LoVo (cell line): ENCODE measurements at regions not wholly inside any gene's neighbourhood (a gene's known extent, or its start where the extent isn't known, plus 50 kb on each side); places are given as distances from the start of the nearest gene placed in this dataset.
A peak's percentile ranks its signal among the peaks of the same experiment; 100 is the strongest.
"Not testable (repeated sequence)": the region's sequence is repeated elsewhere in the genome, so short reads cannot be mapped to it uniquely, and the experiment has no call there.

ENCODE experiments used
- DNase-seq: peaks from one replicate; pipeline ENCODE4 v3.0.0-alpha.2; 2016; ENCODE audit warnings: low spot score

DNA sequence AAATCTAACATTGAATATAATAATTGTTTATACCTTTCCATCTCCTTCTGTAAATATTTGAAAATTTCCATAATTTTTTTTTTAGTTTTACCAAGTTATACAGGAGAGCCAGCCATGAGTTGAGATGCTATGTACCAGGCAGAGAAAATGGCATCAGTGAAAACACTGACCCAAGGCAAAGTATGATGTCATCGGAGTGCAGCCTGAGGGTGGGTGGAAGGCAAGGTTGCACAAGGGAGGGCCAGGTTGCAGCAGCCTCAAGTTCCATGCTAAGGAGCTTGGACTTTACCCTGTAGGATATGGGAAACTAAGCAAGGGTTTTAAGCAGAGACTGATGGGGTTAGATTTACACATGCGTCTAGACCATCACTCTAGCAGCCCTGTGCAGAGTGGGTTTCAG is 441.1 kb downstream of the BCAT1 start:
- no peak for DNase-seq

DNA sequence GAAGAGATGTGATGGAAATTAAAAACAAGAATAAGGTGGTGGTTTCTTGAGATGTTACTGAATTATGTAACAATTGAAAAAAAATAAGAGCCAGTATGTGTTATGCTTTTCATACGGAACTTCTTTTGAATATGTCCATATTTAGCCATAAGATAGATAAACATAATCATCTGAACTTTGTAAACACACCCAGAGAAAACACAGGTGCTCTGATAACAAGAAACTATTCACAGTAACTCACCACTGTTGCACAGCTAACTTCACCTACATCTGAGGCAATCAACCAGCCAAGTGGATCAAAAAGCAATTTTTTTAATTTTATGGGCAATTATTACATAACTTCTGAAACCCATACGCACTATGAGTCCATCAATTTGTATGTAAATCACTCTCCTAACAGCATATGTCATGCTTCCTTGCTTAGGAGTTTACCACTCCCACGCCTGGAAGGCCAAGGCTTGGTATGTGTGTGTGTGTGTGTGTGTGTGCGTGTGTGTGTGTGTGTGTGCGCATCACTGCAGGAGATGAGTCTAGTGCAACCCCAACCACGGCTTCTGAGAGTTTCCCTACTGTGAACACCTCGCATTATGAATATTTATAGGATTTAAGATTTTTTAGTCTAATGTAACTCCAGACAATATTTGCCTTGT is 443.4 kb downstream of the BCAT1 start:
- DNase-seq = no peak

DNA sequence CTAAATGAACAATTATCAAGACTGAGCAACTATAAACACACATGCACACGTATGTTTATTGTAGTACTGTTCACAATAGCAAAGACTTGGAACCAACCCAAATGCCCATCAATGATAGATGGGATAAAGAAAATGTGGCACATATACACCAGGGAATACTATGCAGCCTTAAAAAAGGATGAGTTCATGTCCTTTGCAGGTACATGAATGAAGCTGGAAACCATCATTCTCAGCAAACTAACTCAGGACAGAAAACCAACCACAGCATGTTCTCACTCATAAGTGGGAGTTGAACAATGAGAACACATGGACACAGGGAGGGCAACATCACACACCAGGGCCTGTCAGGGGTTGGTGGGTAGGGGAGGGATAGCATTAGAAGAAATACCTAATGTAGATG is 445.4 kb downstream of the BCAT1 start:
- not testable (repeated sequence) for DNase-seq

DNA sequence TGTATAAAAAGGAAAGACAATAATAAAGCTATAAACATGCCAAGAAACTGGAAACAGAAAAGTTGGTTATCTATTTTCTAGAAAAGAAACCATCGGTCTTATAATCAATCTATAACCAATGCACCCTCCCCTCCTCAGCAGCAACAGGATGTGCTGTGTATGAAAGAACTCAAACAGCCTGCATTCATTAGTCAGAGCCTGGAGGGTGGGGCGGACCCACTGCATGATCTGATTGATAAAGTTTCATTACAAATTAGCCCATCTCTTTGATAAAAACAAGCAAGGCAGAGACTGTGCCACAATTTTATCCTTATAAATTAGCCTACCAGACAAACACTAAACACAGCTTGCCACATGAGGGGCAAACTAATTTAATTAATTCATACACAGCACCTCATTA is 448.1 kb downstream of the BCAT1 start:
- no peak for DNase-seq

DNA sequence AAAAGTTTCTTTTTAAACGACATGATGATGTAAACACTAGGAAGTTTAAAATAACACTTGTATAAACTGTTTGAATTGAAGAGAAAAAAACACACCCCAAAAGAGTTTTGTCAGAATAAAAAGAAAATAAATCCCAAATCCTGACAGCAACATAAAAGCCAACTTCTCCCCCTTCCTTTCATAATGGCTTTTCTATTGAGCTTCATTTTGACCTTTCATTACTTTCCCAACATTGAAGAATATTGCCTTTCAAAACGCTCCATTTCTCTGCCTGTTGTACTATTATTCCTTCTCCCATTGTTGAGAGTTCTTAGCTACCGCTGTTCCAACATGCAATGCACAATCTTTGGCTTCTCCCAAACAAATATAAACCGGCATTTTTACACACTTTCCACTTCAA is 448.5 kb downstream of the BCAT1 start:
- DNase-seq = no peak

DNA sequence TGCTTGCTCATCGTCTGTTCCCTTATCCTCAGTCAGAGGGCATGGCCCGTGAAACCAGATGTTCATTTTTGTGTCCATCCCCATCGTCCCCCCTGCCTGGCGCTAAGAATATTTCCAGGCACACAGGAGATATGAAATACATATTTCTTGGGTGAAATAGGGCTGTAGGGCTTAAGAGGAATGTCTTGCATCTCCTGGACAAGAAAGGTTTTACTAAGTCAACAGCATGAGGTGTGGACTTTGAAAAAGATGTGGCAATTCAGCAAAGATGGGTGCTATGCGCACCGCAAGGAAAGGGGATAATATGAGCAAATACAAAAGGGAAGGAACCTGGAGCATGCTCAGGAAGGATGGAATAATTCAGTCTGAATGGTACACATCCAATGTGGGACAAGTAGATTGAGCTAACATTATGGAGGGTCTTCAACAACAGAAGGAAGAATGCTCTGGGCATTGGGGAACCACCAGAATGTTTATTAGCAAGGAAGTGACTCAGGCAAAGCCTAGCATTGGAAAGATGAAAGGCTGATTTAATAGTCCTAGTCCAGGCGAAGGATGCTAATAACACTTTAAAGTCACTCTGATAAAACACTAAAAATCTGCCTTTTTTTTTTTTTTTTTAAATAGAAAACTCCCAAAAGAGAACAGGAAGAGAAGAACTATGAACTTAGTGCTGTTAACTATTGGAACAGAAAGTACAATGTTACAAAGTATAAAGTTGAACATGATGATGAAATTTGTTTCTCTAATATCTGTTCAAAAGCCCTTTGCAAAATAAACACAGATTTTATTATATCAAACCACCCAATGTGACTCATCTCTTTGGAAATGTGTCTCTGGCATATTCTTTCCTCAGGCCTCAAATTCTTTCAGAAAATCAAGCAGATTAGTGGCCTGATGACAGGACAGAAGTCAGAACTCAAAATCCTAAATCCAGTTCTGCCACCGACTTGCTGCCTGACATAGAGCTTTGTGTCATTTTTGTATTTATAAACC is 449.5 kb downstream of the BCAT1 start:
- DNase-seq = peak; percentile 12

DNA sequence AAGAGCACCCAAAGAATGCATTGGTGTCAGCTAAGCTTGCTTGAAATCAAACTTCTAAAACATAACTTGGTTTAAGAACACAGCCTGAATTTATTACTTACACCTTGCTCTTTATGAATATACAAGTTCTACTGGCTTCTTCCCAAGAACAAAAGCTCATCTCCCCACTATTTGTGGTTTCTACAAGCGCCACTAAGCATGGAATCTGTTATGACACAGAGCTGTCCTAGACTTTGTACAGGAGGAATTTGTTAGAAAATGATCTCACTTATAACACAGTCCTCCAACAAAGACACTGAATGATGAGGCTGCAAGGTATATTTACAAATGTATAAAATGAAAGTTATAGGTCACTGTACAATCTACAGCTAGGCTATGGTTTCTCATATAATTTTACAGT is 452.1 kb downstream of the BCAT1 start:
- no peak for DNase-seq

DNA sequence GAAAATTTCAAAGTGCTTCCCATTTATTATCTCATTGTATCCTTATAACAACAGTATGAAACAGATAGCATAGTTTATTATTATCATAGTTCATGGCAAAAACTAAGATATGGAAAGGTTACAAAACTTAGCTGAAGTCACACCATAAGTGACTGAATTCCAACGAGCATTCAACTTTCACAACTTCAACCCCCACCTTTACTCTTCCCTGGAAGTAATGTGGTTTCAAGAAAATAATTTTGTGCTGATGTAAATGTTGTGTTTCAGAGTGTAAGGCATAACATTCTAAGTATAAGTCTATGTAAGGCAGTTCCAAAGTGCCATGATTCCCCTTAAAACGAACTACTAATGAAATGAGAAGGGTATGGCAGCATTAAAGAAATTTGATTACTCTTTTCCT is 454.5 kb downstream of the BCAT1 start:
- DNase-seq = no peak

DNA sequence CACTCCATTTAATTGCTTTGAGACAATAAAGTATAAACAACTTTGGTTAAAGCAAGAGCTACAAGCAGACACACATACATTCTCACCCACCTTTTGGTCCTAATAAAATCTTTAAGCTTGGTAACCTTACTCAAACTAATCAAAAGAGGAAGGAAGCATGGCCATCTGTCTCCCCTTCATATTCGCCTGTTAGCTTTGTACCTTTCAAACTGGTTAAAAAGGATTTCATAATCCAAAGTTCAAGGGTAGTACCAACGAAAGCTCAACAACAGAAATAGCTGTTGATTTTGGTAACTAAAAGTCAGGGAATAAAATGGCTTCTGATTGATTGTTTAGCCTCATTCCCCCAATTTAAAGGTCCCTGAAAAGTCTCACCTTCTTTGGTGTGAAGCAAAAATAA is 456.9 kb downstream of the BCAT1 start:
- DNase-seq = no peak

DNA sequence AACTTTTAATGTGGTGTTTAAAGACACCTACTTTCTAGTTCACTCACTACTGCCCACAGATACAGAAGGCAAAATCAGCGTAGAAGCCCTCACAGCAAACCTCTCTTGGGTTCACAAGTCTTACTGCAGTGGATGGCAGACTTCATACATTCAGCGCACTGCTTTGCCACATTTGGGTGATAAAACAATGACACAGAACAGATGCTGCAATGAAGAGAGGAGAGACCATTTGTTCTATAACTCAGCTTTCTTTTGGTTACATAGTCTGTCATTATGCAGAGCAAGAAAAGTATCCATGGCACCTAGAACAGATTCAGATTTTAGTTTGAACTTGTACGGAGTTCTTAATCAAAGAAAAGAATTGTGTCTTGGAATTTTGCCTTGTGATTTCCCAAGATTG is 459.0 kb downstream of the BCAT1 start:
- no peak for DNase-seq

DNA sequence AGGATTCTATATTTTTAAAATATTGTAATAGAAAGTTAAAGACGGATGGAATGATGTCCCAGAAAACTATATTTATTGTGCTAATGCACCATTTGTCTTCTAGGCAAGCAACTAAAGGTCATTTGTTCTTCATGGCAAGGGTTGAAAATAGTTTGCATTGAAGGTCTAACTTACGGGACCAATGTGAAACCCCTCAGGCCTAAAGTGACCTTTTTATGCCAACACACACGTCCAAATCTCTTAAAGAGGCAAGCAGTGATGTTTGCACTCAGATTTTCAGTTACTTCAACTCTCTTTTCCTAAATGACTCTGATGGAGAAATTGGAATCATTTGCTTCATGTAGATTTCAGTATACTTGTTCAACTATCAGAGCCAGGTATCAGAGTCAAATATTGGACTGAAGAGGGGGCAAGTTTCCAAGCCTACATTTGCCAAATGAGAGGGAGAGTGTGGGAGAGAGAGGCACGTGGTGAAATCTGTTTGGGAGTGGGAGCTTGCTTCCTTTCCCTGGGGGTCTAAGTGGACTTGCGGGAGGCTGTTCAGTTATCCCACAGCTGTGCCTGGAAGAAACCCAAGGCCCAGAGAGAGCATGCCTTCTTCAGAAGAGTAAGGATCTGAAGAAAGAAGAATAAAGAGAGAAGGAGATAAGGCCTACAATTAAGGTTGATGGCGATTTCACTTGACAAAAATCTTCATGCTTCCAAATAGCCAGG is 459.8 kb downstream of the BCAT1 start:
- no peak for DNase-seq

DNA sequence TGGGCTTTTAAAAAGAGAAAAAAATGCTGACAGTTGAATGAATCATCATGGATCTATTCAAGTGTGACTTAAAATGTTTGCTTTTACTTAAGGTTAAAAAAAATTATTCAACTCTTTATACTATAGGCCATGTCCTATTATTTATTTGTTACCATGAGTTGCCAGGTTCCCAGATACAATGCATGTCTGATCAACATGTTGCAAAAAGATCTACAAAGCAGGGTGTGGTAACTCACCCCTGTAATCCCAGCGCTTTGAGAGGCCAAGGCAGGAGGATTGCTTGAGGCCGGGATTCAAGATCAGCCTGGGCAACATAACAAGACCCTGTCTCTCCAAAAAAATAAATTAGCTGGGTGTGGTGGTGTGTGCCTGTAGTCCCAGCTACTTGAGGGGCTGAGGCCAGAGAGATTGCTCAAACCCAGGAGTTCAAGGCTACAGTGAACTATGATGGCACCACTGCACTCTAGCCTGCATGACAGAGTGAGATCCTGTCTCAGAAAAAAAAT is 460.8 kb downstream of the BCAT1 start:
- no peak for DNase-seq

DNA sequence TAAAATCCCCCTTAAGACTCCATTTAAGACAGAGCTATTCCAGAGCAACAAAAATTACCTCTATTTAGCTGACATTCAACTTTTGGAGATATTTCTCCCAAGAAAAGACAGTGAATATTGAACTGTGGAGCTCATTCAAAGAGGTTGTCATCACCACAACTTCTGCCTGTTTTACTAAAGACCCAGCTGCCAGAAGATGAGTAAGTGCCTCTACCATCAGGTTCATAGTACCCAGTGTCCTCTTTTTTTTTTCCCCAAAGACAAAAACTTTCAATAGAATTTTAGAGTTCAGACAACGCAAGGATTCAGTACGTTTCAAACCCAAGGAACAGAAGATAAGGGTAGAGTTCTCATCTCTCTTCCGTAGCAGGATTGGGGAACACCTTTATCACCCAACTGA is 461.3 kb downstream of the BCAT1 start:
- DNase-seq = no peak

DNA sequence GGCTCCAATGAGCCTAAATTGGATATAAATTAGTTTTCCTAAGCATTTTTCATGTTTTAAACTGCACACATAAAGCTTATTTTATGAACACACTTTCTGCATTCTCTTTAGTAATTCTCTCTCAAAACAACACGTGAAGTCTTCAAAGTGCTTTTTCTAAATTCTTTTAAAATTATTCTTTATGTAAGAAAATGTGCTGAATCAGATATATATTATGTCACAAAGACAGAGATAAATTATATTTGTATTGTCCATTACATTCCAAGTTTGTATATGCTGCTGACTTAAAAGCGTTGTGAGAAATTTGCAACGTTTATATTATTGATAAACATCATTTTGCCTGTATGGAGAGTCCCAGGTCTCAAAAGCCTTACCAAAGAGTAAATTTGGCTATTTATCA is 465.2 kb downstream of the BCAT1 start:
- no peak for DNase-seq

DNA sequence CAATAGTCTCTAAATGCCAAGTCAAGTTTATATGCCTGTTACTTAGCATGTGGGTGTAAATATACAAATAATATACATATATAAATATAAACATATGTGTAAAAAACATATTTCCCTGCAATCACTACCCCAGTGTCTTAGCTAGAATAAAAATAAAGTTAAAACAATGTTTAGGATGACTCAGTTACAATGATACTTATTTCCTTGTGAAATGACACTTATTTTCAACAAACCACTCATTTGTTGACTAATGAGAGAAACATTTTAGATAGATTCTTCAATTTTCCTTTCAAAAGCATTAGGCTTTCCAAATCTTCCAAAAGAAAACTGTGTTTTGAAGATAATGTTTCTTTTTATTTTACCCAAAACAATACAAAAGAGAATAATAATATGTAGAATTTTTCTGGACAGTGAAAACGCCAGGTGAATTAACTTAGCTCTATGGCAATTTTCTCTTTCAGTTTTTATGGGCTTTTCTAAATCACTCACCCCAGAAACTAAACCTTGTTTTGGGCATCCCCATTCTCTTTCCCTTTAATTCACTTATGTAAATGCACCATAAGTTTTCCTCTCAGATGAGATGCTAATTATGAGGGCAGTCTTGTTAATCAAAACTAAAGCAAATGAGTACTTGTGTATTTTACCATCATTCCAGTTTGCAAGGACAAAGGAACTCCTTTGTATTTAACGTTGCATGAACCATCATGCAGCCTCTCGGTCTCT is 465.9 kb downstream of the BCAT1 start:
- DNase-seq = no peak

DNA sequence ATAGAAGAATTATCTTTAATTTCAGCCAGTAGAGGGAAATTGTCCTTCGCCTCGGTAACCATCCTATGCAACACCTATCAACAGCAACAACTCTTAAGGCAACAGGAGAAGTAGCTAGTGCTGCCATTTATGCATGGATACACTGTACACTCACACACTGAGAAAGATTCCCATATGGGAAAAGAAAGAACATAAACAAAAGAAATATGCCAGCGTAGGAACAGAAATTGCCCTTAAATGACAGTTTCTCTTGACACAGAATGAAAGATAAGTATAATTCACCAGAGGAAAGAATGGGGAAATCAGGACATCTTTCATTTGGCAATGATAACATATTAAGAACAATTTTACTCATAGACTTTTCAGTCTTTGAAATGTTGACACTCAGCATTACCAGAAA is 466.9 kb downstream of the BCAT1 start:
- DNase-seq = no peak

DNA sequence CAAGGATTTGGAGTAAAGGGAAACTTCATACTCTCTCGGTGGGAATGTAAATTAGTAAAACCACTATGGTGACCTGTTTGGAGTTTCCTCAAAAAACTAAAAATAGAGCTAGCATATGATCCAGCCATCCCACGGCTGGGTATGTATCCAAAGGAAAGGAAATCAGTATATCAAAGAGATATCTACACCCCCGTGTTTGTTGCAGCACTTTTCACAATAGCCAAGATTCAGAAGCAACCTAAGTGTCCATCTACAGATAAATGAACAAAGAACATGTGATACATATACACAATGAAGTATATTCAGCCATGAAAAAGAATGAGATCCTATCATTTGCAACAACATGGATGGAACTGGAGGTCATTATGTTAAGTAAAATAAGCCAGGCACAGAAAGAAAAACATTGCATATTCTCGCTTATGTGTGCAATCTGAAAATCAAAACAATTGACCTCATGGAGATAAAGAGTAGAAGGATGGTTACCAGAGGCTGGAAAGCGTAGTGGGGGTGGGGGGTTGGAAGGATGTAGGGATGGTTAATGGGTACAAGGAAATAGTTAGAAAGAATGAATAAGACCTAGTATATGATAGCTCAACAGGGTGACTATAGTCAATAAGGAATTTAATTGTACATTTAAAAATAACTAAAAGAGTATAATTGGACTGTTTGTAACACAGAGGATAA is 468.0 kb downstream of the BCAT1 start:
- DNase-seq = no peak

DNA sequence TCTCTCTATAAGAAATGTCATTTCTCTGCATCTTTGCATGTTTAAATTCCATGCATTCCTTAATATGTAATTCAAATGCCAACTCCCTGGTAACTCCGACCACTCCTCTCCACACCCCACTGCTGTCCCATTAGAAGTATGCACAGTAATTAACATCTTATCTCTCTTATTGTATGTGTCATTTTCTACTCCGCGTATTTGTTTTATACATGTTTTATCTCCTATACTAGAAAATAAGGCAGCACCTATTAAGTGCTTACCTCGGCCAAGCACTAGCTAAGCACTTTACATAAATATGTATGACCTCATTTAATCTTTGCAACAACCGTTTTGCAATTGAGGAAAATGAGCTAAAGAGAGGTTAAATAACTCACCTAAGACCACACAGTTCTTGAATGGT is 469.8 kb downstream of the BCAT1 start:
- peak; percentile 38 for DNase-seq

DNA sequence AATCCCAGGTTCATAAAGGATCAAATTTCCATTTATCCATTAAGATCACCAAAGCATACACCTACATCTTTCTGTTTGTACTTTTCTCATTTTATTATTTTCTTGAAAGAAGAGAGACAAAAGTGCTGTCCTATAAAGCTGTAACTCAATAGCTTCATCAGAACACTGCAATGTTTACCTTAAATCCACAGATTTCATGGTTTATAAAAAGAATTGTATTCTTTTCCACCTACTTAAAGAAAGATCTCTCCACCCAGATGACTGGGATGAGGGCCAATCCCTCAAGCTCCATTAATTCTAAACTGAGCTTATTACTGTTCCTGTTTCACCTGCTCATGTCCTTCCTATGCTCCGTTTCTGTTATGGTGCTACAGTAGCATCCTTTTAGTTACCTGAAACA is 470.6 kb downstream of the BCAT1 start:
- no peak for DNase-seq

DNA sequence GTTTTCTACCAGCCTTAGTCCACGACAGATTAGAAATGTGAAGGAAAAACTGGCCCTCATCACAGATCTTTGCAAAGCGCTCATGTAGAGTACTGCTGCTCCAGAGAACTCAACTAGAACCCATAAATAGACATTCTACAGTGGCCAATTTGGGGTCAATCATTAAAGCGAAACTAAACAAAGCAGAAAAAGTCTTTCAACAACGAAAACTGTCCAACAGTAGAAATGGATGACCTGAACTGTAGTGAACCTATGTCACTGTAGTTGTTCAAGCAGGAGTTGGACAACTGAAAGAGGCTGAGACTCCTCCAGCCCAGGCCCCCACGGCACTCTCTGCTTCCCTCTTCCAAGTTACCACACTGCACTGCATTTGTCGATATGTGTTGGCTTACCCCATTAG is 472.6 kb downstream of the BCAT1 start:
- DNase-seq = no peak

DNA sequence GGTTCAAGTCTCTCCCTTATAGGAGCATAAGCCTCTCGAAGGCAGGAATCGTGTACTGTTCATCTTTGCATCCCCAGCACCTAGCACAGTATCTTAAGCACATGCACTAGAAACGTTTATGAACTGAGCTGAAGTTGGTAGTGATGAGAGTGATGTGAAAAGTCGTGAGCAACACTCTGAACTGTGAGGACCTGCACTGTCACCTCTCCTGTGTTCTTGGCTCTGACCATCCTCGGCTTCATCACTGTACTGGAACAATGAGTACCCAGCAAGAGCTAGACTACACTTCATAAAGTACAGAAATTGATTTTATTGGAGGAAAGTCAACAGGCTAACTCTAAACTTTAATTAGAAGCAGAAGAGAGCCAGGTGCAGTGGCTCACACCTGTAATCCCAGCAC is 473.6 kb downstream of the BCAT1 start:
- DNase-seq = no peak
